Umbilical cord (tissue), 1 donor: ENCODE measurements at regions not wholly inside any gene's neighbourhood (a gene's known extent, or its start where the extent isn't known, plus 50 kb on each side); places are given as distances from the start of the nearest gene placed in this dataset.
"Not testable (repeated sequence)": the region's sequence is repeated elsewhere in the genome, so short reads cannot be mapped to it uniquely, and the experiment has no call there.

Experiments
- DNase-seq: peaks from one replicate; pipeline ENCODE4 v3.0.0-alpha.2; 2015; ENCODE audit warnings: low spot score

DNA sequence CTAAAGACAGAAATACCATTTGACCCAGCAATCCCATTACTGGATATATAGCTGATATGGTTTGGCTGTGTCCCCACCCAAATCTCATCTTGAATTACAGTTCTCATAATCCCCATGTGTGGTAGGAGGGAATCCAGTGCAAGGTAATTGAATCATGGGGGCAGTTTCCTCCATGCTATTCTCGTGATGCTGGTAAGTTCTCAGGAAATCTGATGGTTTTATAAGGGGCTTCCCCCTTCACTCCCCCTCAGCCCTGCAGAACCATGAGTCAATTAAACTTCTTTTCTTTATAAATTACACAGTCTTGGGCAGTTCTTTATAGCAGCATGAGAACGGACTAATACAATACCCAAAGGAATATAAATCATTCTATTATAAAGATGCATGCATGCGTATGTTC, 184.6 kb upstream of the NR3C1 start:
- not testable (repeated sequence) for DNase-seq

DNA sequence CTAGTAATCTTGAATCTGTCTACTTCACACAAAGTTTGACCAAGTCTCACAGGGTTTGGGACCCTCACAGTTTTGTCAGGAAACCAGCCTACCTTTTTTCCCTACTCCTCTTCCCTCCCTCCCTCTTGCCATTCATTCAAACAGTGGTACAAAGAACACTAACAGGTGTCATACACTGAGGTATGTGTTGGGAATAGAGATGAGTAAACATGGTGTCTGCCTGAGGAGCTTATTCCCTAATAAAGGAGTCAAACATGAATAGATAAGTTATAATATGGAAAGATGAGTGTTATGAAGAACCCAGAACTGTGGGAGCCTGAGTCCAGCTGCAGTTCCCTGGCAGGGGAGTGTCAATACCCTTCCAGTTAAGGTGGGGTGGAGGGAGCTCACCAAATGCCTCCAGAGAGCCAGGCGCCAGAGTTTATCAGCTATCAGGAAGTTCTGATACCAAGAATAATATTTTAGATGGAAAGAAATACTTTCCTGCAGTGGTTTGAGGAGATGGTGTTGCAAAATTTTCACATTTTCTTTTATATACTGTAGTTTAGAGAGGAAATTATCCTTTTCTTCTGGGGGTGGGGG, 183.4 kb upstream of the NR3C1 start:
- DNase-seq, result no peak

DNA sequence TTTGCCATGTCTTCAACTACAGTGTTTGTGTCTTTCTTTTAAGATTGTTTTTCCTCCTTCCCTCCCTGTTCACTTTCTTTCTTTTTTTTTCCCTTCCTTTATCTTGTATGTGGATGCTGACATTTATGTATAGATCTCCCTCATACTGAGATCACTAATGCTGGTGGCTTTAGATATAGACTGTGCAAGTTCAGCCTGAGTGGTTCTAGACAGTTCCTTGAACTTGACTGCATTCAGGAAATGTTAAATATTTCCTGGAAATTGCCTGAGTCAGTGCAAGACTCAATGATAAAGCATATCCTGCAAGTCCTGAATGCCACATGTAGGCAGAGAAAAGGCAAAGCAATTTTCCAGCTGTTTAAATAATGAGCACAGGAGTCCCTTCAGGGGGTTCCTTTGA, 182.5 kb upstream of the NR3C1 start:
- DNase-seq, result no peak

DNA sequence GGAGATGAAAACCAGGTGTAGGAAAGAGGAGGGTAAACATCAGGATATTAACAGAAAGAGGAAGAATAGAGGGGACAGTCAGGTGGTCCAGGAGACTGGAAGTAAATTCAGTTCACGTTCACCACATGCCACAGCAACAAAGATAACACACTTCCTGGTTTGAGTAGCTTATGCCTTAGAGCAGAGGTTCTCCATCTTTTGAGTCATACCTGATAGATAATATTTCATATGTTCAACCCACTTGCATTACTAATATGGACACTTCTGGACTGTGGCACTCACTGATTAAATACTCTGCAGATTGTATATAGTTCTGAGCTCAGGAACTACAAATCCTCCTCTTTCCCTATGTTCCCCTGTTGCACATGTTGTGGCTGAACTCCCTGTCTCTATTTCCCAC, 179.9 kb upstream of the NR3C1 start:
- DNase-seq, result no peak

DNA sequence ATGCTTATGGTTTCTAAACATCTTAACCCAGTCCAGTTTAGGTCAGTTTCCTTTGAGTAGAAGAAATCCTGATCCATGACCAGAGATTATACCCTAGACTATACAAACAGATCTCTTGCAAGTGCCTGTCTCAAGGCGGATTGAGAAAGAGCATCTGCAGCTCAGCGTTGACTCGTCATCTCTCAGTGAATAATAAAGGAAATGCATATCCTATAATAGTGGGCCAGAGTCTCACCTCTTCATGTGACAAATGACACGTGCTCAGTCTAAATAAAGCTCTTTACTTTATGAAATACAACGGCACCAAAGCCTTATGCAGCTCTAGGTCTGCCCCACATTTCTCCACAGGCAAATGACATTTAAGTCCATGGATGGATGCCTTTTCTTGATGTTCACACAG, 179.4 kb upstream of the NR3C1 start:
- peak; percentile 73 for DNase-seq

DNA sequence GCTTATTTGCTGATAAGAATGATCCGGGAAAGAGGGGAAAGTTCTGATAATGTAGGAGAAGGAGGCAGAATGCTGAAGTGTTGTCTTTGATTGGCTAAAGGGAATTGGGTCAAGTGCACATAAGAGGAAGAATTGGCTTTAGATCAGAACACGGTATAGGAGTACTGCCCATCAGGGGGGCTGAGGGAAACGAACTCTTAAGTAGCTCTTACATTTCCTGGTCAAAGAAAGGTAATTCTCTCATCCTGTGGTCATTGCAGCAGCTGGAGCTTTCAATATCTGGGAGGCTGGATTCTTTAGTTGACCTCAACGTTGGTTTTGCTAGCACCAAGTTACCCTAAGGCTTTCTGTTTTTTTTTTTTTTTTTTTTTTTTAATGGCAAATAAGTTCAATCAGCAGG, 178.7 kb upstream of the NR3C1 start:
- DNase-seq, result no peak

DNA sequence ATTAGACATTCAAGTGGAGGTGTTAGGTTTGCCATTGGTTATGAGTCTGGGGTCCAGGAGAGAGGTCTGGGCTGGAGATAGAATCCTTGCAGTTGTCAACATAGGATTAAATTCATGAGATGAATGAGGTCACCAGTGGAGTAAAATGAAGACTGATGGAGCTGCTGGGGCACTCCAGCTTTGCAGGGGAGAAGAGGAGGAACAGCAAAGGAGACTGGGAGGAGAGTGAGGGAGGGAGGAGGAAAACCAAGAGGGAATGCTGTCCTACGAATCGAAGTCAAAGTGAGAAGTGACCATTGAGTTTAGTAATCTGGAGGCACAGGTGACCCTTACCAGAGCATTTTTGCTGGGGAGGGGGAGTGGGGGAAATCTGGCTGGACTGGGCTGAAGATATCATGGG, 178.2 kb upstream of the NR3C1 start:
- DNase-seq, result no peak

DNA sequence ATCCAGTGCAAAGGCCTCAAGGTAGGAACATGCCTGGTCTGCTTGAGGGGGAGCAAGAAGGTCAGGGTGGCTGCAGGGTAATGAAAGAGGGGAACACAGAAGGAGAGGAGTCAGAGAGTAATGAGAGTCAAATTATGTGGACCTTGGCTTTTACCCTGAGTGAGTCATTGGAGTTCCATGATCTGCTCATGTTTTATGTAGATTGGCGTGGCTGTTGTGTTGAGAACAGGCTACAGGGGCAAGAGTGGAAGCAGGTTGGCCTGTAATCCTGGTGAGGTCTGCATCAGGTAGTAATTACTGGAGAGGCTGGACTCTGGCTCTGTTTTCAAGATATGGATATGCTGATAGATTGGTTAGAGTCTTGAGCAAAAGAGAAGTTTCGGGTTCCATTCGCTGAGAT, 177.7 kb upstream of the NR3C1 start:
- DNase-seq, result no peak

DNA sequence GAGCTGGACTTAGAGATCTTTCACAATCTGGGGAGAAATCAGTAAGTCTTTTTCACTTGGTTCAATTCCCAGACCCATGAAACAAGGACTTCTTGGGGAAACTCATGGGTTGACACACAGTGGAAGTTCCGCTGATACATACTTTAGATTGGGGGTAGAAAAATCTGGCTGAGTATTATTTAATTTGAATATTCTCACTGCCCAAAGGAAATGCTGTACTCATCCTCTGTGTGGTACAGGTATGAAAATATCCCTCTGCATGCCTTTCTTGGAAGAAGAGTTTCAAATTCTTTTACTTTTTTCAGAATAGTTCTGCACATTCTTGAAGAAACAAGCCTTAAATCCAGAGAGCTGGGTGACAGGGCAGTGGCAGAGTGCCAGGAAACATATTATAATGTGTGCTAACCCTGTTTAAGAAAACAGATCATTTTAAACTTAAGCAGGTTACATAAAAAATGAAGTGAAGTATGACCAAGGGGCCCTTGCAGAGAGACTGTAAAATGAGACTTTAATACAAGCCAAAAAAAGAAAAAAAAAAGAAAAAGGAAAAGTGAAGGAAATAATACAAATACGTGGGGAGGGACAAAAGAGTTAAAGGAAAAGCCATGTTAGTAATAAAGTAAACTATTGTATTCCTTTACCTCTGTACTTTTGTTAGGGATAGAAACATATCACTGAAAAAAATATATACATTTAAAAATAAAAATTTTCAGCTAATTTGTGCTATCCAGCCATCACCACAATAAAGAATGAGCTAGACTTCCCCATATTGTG, 173.4 kb upstream of the NR3C1 start:
- DNase-seq, result peak; percentile 94

DNA sequence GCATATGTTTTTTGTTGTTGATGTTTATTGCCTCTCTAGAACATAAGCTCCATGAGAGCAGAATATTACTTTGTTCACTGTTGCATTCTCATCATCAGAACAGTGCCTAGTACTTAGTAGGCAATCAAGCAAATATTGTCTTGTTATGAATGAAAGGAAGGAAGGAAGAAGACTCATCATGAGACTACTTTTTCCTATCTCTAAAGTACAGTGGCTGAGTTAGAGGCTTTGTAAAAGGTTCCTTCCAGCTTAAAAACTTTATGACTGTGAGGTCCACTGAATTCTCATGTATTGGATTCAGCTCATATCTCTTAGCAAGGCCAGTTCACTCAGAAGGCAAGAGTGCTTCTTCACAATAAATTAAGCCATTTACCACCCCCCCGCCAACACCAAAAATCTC, 171.8 kb upstream of the NR3C1 start:
- DNase-seq, result peak; percentile 52

DNA sequence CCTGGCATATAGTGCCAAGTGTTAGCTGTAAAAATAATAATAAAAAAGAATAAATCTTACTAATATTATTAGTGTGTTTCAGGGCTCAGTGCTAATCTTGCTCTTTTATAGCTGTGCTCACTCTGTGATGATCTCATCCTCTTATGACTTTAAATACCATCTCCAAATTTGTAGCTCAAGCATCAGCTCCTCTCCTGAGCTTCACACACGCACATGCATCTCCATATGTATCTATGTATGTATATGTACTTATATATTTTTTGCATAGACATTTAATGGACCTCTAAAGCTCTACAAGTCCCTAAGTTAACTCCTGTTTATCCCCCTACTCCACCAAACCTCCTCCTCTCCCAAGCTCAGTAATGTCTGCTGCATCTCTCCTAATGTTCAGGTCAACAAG, 170.8 kb upstream of the NR3C1 start:
- no peak for DNase-seq

DNA sequence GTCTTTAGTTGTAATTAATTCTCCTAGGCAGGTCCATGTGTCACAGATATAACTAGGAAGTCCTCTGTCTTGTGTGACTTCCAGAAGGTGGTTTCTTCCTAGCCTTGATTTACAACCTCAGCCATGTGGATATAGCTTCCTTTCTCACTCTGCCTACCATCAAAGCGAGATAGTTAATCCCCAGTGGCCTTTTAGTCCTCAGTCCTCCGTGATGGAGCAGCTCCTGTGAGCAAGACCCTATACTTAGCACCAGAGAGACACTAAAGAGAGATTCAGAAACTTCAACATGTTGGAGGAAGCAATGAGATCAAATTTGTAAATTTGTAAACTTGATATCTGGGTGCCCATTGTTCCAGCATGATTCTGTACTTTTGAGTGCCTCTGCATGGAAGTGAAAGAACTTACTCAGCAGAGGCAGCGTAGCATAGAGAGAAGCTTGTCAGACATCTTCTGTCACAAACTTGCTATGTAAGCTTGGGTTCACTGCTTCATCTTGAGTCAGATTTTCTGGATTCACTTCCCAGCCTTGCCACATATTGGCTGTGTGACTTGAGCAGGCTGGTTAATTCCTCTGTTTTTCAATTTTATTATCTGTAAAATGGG, 170.2 kb upstream of the NR3C1 start:
- no peak for DNase-seq

DNA sequence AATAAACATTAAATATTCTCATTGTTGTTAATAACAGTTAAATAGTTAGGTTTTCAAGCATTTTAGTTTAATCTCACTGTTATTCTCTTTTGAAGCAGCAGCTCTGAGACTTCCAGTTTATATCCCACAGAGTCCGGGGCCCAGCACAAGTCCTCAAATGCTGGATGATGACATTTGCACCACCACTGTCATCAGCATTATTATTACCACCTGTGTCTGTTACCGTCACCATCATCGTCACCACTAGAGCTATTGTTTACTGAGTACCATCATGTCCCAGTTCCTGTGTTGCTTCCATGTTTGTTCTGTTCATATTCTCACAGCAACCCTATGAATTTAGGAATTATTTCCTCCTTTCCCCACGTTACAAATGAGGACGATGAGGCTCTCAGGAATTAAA, 169.2 kb upstream of the NR3C1 start:
- no peak for DNase-seq

DNA sequence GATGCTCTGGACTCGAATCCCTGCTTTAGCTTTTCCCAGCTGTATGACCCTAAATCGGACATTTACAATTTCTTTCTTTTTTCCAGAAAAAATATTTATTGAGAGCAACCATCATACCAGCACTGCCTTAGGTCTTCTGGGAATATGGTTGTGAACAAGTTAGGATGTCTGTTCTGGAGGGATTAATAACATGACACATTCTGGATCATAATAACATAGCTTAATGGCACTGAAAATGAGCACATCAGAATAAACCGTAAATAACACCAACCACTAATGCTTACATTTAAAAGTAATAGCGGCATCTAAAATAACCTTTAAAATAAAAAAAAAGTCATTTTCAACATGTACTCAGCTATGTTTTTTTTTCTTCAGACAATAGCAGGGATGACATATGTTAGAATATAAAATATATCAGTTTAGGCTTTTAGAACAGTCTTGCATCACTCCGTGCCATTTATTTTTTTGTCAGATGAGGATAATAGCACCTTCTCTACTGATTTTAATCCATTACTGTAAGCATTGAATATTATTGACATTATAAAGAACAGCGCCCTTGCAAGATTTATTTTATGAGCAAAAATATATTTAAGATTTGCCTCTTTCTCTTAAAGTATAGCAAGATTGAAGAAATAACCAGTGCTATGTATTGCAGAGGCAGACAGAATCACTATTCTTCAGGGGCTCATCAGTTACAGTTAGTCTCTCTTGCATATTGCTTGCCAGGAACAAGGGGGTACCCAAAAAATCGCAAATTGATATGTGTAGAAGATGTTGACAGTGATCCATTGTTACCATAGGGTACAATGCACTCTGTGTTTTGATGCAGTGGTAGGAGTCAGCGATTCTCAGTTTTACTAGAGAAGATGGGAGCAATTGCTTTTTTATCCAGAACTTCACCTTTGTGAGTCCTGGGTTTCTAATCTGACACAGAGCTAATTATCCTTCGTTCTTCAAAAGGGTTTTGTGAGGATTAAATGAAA, 168.4 kb upstream of the NR3C1 start:
- DNase-seq, result no peak

DNA sequence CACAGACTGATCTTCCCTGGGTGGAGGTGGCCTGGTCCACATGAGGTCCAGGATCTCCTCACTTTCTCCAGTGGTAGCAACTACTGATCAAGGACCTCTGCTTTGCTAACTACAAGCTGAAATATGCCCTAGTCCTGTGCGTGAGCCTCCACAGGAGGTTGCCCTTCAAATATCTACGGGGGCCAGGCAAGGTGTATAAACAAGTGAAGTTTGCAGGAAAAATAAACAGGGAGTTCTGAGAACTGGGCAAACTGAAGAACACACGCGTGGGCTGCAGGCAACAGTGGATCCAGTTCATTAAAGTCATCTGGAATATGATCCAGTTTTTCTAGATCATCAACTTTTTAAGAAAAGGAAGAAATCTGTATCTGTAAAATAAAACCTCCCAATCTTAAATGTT, 167.5 kb upstream of the NR3C1 start:
- DNase-seq, result no peak

DNA sequence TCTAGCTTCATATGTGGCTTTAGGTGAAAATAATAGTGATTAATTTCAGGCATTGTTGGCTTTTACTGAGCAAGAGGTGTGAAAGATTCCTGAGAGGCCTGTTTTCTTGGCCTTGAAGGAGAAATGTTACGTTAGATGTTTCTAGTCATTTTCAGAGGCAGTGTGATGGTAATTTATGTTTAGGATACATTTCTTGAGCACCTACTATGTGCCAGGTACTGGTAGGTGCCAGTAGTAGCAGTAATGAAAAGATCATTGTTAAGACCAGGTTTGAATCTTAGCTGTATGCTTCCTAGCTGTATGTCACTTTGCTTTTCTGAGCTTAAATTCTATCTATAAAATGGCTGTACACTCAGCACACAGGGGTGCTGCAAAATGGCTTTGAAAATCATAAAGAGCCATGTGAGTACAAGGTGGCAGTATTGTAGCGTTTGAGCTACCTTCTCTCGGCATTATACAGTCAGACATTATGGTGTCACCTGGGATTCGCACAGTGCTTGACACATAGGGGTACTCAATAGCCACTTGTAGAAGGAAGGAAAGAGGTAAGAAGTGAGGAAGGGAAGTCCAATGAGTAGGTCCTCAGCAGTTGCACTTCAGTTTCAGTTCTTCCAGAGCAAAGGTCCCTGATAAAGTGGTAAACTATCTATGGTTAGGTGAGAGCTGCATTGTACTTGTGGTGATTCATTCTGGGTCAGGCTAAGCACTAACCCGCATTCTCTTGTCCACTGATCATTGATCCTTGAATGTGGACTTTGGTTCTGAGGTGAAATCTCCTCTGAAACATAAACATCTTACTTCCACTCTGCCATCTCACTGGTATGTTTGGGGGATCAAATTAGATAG, 166.5 kb upstream of the NR3C1 start:
- no peak for DNase-seq

DNA sequence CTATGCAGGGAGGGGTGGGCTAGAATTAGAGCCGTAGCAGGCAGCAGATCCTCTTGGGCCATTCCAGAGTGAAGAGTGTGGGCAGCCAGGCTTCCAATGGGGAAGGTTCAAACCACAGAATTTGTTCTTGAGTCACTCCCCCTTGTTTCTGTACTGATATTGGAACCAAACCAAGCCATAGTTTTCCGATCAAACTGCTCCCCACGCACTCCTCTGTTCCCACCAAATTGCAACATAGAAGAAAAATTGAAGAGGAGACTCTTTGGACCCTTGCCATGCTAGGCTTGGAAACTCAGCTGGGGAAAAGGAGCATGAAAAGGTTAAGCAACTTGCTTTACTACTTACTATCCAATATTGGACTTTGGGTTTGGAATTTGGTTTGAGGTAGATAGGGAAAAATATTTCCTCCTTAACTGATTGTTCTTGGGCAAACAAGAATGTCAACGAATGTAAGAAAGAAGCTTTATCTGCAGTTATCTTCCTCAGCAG, 165.8 kb upstream of the NR3C1 start:
- DNase-seq, result no peak

DNA sequence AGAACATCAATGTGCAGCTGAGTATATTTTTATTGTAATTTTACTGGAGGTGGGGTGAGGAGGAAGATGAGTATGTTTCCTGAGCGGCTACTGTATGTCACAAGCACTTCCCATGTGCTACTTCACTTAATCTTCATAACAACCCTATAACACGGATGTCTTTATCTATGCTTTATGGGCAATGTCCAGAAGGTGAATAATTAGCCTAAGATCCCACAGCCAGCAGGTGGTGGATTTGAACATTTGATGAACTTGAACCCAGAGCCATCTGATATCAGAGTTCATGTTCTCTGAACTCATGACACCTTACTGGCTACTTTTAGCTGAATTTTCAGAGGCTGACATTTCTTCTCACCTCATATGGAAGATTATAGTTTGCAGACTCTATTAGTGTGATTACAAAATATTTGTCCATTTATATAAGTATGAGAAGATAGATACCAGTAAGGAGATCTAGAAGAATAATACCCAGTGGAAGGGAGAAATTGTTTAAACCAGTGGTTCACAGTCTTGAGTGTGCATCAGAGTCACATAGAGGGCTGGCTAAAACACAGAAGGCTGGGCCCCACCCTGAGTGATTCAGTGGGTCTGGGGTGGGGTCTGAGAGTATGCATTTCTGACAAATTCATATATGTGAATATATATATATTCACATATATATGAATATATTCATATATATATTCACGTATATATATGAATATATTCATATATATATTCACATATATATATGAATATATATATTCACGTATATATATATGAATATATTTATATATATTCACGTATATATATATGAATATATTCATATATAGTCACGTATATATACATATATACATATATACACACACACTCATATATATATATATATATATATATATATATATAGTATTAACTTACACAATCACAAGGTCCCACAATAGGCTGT, 164.4 kb upstream of the NR3C1 start:
- no peak for DNase-seq

DNA sequence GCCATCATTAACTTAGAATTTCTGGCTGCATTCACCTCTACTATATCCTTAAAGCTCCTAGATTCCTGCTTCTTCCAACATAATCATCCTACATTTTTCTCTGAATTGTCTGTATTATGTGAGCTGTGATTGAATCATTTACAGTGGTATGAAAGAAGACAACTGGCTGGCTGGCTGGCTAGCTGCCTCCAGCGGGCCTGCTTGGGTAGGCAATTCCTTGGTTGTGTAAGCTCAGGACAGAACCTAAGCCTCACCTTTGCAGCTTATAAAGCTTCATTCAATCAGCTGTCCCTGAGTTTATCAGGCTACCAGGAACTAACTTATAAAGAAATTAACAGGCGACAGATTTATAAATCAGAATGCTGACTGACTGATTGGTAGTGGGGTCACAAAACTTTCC, 162.7 kb upstream of the NR3C1 start:
- no peak for DNase-seq

DNA sequence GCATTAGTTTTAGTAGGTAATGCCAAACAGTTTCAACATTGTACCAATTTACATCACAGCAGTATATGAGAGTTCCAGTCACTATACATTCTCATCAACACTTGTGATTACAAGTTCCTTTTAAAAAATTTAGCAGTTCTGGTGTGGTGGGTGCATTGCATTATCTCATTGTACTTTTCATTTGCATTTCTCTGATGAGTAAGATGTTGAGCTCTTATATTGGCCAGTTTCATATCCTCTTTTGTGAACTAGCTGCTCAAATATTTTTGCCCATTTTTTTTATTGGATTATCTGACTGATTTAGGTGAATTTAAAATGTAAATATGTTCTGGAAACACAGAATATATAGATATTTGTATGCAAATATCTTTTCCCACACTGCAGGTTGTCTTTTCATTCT, 160.9 kb upstream of the NR3C1 start:
- DNase-seq, result no peak
